HUES64 (cell line): ENCODE measurements at regions not wholly inside any gene's neighbourhood (a gene's known extent, or its start where the extent isn't known, plus 50 kb on each side); places are given as distances from the start of the nearest gene placed in this dataset.

ENCODE experiments used
- H3K27ac ChIP-seq: 2 replicates; pipeline ENCODE4 v1.7.0; 2013; ENCODE audit warnings: low read depth, low read length, inconsistent platforms
- H3K27me3 ChIP-seq: 2 replicates; pipeline ENCODE4 v1.6.1; 2013; ENCODE audit warnings: mild to moderate bottlenecking, low read length; ENCODE audit not compliant: insufficient read depth
- H3K36me3 ChIP-seq: 2 replicates; pipeline ENCODE4 v1.6.1; 2013; ENCODE audit warnings: mild to moderate bottlenecking, low read length; ENCODE audit not compliant: insufficient read depth
- H3K4me1 ChIP-seq: 2 replicates; pipeline ENCODE4 v1.6.1; 2013; ENCODE audit warnings: mild to moderate bottlenecking, low read length, moderate library complexity; ENCODE audit not compliant: insufficient read depth
- H3K4me3 ChIP-seq: 2 replicates; pipeline ENCODE4 v1.5.1; 2013; ENCODE audit warnings: mild to moderate bottlenecking, low read length, moderate library complexity
- H3K9ac ChIP-seq: 2 replicates; pipeline ENCODE4 v1.6.1; 2013; ENCODE audit warnings: mild to moderate bottlenecking, low read depth, low read length
- H3K9me3 ChIP-seq: 2 replicates; pipeline ENCODE4 v1.6.1; 2013; ENCODE audit warnings: low read depth, low read length; ENCODE audit not compliant: insufficient read depth
- WGBS: fragments of 150-250, 120-280 bp; methylation state at CpG from one replicate; pipeline ENCODE4 v1.1.7; 2013; ENCODE audit warnings: missing lambda C conversion rate; 5-methylcytosine and 5-hydroxymethylcytosine counted together

DNA sequence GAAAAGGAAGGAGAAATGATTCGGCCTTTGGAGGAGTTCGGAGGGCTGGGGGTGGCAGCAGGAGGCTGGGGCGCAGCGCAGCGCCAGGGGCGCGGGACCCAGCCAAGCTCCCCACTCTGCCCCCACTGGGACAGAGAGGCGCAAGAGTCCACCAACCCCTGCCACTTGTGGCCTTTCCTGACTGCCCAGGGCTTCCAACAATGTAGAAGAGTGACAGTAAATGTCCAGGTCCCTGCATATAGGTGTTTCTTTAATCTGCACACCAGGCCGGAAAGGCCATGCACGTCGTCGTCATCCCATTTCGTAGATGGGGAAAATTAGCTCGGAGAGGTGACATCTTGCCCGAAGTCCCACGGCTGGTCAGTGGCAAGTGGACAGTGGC, 96.6 kb downstream of the INHBB start:
- Histone ChIP-seq H3K27ac (no peak overlapping the region), H3K4me3 (peak overlapping the region; percentile 54), H3K36me3 (no peaks in the 10 kb centered on the region), H3K4me1 (no peaks in the 10 kb centered on the region; the same call in 1 of the 2 replicates), H3K9ac (no peak overlapping the region), H3K27me3 (peaks cover 95% of the 10 kb centered on the region), H3K9me3 (no peaks in the 10 kb centered on the region)
- WGBS: 4% methylated on average over 16 of the region's 16 CpGs

GRCh38 chr2:120442923-120443571, 97.1 kb downstream of the INHBB start:
- Histone ChIP-seq H3K36me3 (no peaks in the 10 kb centered on the region), H3K27ac (no peak overlapping the region), H3K4me3 (peak overlapping the region; percentile 54), H3K9me3 (no peaks in the 10 kb centered on the region), H3K4me1 (no peaks in the 10 kb centered on the region; the same call in 1 of the 2 replicates), H3K9ac (peak overlapping the region; percentile 35; the same call in 1 of the 2 replicates), H3K27me3 (peaks cover 96% of the 10 kb centered on the region)
- 6% methylated on average over 50 of the region's 50 CpGs for WGBS

- Histone ChIP-seq H3K27ac (no peak overlapping the region), H3K36me3 (no peaks in the 10 kb centered on the region), H3K9ac (no peak overlapping the region), H3K4me1 (no peaks in the 10 kb centered on the region; the same call in 1 of the 2 replicates), H3K4me3 (no peak overlapping the region), H3K9me3 (no peaks in the 10 kb centered on the region), H3K27me3 (peaks cover 95% of the 10 kb centered on the region)
- 90% methylated on average over 4 of the region's 4 CpGs for WGBS
Observed at GRCh38 chr2:120443946-120444345, 98.0 kb downstream of the INHBB start.

DNA sequence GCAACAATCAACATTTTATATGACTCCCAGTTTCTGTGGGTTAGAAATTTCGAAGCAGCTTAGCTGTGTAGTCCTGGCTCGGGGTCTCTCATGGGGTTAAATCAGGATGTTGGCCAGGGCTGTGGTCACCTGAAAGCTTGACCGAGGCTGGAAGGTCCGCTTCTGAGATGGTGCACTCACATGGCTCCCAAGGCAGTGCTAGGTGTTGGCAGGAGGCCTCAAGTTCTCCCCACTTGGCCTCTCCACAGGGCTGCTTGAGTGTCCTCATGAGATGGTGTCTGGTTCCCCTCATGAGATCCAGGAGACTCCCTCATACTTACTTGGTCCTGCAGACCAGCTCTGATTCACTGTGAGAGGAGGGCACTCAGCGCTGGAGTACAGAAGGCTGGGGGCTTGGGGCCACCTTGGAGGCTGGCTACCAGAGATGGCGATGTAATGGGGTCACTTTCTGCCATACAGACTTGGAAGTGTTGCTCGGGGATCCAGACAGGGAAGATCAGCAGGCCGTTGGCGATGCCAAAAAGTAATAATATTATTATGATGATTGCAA, 98.8 kb downstream of the INHBB start:
- Histone ChIP-seq H3K4me1 (no peaks in the 10 kb centered on the region; the same call in 1 of the 2 replicates), H3K36me3 (no peaks in the 10 kb centered on the region), H3K4me3 (no peak overlapping the region), H3K27ac (no peak overlapping the region), H3K27me3 (peaks cover 94% of the 10 kb centered on the region), H3K9me3 (no peaks in the 10 kb centered on the region), H3K9ac (no peak overlapping the region)
- WGBS: 92% methylated on average over 9 of the region's 9 CpGs

- Histone ChIP-seq H3K27ac (no peak overlapping the region), H3K4me3 (no peak overlapping the region), H3K27me3 (peaks cover 94% of the 10 kb centered on the region), H3K4me1 (no peaks in the 10 kb centered on the region; the same call in 1 of the 2 replicates), H3K9me3 (no peaks in the 10 kb centered on the region), H3K9ac (no peak overlapping the region), H3K36me3 (no peaks in the 10 kb centered on the region)
- WGBS: 81% methylated on average over 7 of the region's 7 CpGs
Observed at GRCh38 chr2:120445449-120446143, 99.7 kb downstream of the INHBB start.

GRCh38 chr2:120446236-120447126, 100.5 kb downstream of the INHBB start:
- Histone ChIP-seq H3K27ac (no peak overlapping the region), H3K36me3 (no peaks in the 10 kb centered on the region), H3K9me3 (no peaks in the 10 kb centered on the region), H3K27me3 (peaks cover 94% of the 10 kb centered on the region), H3K4me1 (no peaks in the 10 kb centered on the region; the same call in 1 of the 2 replicates), H3K4me3 (no peak overlapping the region), H3K9ac (no peak overlapping the region)
- 90% methylated on average over 14 of the region's 14 CpGs for WGBS

- H3K27me3 ChIP-seq: peaks cover 94% of the 10 kb centered on the region
- WGBS: 89% methylated on average over 8 of the region's 8 CpGs
- H3K36me3 ChIP-seq: no peaks in the 10 kb centered on the region
- no peak overlapping the region for H3K9ac ChIP-seq
- H3K27ac ChIP-seq: no peak overlapping the region
- H3K9me3 ChIP-seq: no peaks in the 10 kb centered on the region
- no peaks in the 10 kb centered on the region; the same call in 1 of the 2 replicates for H3K4me1 ChIP-seq
- H3K4me3 ChIP-seq: no peak overlapping the region
Observed at GRCh38 chr2:120447127-120447785, 101.3 kb downstream of the INHBB start.

- no peak overlapping the region for H3K27ac ChIP-seq
- H3K9ac ChIP-seq: no peak overlapping the region
- H3K36me3 ChIP-seq: no peaks in the 10 kb centered on the region
- H3K9me3 ChIP-seq: no peaks in the 10 kb centered on the region
- no peaks in the 10 kb centered on the region; the same call in 1 of the 2 replicates for H3K4me1 ChIP-seq
- WGBS: 89% methylated on average over 6 of the region's 6 CpGs
- H3K4me3 ChIP-seq: no peak overlapping the region
- H3K27me3 ChIP-seq: peaks cover 94% of the 10 kb centered on the region
Observed at GRCh38 chr2:120448436-120448835, 102.5 kb downstream of the INHBB start.

DNA sequence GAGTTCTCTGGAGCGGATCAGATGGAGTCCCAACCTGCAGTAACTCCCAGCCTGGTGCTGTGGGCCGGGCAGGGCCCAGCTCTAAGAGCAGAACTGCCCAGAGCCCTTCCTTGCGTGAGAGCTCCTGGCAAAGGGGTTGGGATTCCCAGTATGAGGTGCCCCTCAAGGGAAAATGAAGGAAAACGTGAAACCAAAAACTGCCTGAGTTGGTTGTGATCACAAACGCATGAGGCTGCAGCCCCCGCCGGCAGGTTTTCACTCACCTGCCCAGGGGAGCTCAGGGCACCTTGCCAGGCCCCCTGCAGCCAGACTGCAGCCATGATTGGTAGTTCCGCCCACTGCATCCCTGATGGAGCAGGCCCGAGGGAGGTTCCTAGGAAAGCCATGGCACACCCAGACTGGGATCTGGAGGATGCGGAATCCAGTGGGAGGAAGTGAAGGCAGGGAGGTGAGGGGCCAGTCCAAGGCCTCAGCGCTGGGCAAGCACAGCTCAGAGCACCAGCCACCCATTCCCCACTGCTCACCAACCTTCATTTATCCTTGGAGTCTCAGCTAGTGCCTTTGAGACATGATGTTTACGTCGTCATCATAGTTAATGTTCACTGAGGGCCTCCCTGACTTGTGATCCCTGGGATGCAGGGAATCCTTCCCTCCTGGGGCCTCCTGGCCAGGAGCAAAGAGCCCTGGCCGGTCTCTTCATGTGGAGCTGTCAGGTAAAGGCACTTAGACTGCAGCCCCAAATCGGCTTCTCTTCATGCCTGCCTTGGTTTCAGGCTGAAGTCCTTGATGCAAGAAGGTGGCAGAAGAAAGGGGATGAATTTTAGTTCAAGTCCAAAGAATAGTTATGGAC, 103.2 kb downstream of the INHBB start:
- 89% methylated on average over 15 of the region's 15 CpGs for WGBS
- no peaks in the 10 kb centered on the region for H3K9me3 ChIP-seq
- H3K27me3 ChIP-seq: peaks cover 94% of the 10 kb centered on the region
- no peaks in the 10 kb centered on the region for H3K36me3 ChIP-seq
- H3K4me3 ChIP-seq: no peak overlapping the region
- H3K4me1 ChIP-seq: no peaks in the 10 kb centered on the region
- H3K27ac ChIP-seq: no peak overlapping the region
- no peak overlapping the region for H3K9ac ChIP-seq
